HFF-Myc (cell line): ENCODE measurements at regions not wholly inside any gene's neighbourhood (a gene's known extent, or its start where the extent isn't known, plus 50 kb on each side); places are given as distances from the start of the nearest gene placed in this dataset.
"Not testable (repeated sequence)": the region's sequence is repeated elsewhere in the genome, so short reads cannot be mapped to it uniquely, and the experiment has no call there.

Source experiments
- DNase-seq: peaks from one replicate; pipeline ENCODE4 v3.0.0-alpha.2; 2011; ENCODE audit warnings: low read depth; ENCODE audit errors: extremely low read depth
- H3K4me3 ChIP-seq: replicated peaks from 2 replicates; pipeline ENCODE4 v1.5.1; 2011; ENCODE audit warnings: low read depth, mild to moderate bottlenecking, control low read depth, low read length
- CTCF ChIP-seq: IDR thresholded peaks from 2 replicates; pipeline ENCODE4 v1.5.1; 2012; ENCODE audit warnings: mild to moderate bottlenecking, low read depth, low read length, control low read depth; ENCODE audit errors: missing control alignments

- H3K4me3 ChIP-seq, result no peak overlapping the region
- no peak for TF ChIP-seq CTCF
- no peak for DNase-seq
These were observed 180.2 kb downstream of the SEMA6D start for GRCh38 chr15:47897525-47897924.

GRCh38 chr15:47900751-47901150 lies 183.4 kb downstream of the SEMA6D start:
- no peak for TF ChIP-seq CTCF
- no peak overlapping the region for H3K4me3 ChIP-seq
- DNase-seq, result no peak

GRCh38 chr15:47903368-47903767 lies 186.1 kb downstream of the SEMA6D start:
- no peak for TF ChIP-seq CTCF
- no peak overlapping the region for H3K4me3 ChIP-seq

GRCh38 chr15:47908486-47908885 lies 191.2 kb downstream of the SEMA6D start:
- H3K4me3 ChIP-seq, result no peak overlapping the region
- TF ChIP-seq CTCF, result no peak
- no peak for DNase-seq

More at GRCh38 chr15:47903368-47903767, 186.1 kb downstream of the SEMA6D start:
- no peak for DNase-seq

GRCh38 chr15:47908950-47909670 lies 191.8 kb downstream of the SEMA6D start:
- no peak for DNase-seq
- H3K4me3 ChIP-seq, result no peak overlapping the region
- TF ChIP-seq CTCF, result no peak

- DNase-seq, H3K4me3 ChIP-seq: not testable (repeated sequence)
These were observed 195.6 kb downstream of the SEMA6D start for GRCh38 chr15:47912910-47913309.

- no peak overlapping the region for H3K4me3 ChIP-seq
- TF ChIP-seq CTCF, result no peak
- DNase-seq, result no peak
These were observed 200.6 kb downstream of the SEMA6D start for GRCh38 chr15:47917881-47918280.
